ENCODE measurements at regions not wholly inside any gene's neighbourhood (a gene's known extent, or its start where the extent isn't known, plus 50 kb on each side); places are given as distances from the start of the nearest gene placed in this dataset.

- peaks cover 0 to 4% of the 10 kb centered on the region in 2 donors for H3K27me3 ChIP-seq
- intact Hi-C loops (cut with DNase I; ENCODE audit: low total_unique reads), result loop anchor here (2.0 to 5.0 kb wide), 2 partner anchors 201 to 222 kb away; partner anchors contain the start of gene KCTD15
- H3K4me1 ChIP-seq, result no peaks in the 10 kb centered on the region
- H3K9me3 ChIP-seq, result no peaks in the 10 kb centered on the region
- no peaks in the 10 kb centered on the region for H3K36me3 ChIP-seq
- TF ChIP-seq CTCF (IDR thresholded peaks at IDR 0.05), result no peak
- no peak overlapping the region for H3K4me3 ChIP-seq
- no peak overlapping the region for H3K27ac ChIP-seq
- no peak for DNase-seq
These were observed 174.0 kb upstream of the LSM14A start for GRCh38 chr19:33998302-33998701.

GRCh38 chr19:33998739-33999345 lies 173.5 kb upstream of the LSM14A start:
- TF ChIP-seq CTCF (IDR thresholded peaks at IDR 0.05), result peak; percentile 13 to 31
- H3K9me3 ChIP-seq, result no peaks in the 10 kb centered on the region
- no peaks in the 10 kb centered on the region for H3K36me3 ChIP-seq
- H3K27ac ChIP-seq, result no peak overlapping the region
- intact Hi-C loops (cut with DNase I; ENCODE audit: low total_unique reads), result loop anchor here (2.0 to 5.0 kb wide), 2 partner anchors 202 to 222 kb away; partner anchors contain the start of gene KCTD15
- no peak for DNase-seq
- no peaks in the 10 kb centered on the region for H3K4me1 ChIP-seq
- H3K27me3 ChIP-seq, result peaks cover 0 to 6% of the 10 kb centered on the region in 2 donors
- no peak overlapping the region for H3K4me3 ChIP-seq

GRCh38 chr19:34017024-34017423 lies 155.3 kb upstream of the LSM14A start:
- H3K27ac ChIP-seq, result no peak overlapping the region
- DNase-seq, result no peak
- peaks cover 0 to 7% (median 0%) of the 10 kb centered on the region in 3 donors for H3K9me3 ChIP-seq
- no peaks in the 10 kb centered on the region for H3K4me1 ChIP-seq
- H3K36me3 ChIP-seq, result no peaks in the 10 kb centered on the region
- H3K4me3 ChIP-seq, result no peak overlapping the region
- no peak for TF ChIP-seq CTCF (IDR thresholded peaks at IDR 0.05)
- H3K27me3 ChIP-seq, result peaks cover 0 to 3% of the 10 kb centered on the region in 2 donors
- intact Hi-C loops (cut with DNase I; ENCODE audit: low total_unique reads), result no loop called here

GRCh38 chr19:34017601-34018000 lies 154.7 kb upstream of the LSM14A start:
- no peak overlapping the region for H3K4me3 ChIP-seq
- H3K27me3 ChIP-seq, result peaks cover 0 to 3% of the 10 kb centered on the region in 2 donors
- TF ChIP-seq CTCF (IDR thresholded peaks at IDR 0.05), result no peak
- no peak for DNase-seq
- intact Hi-C loops (cut with DNase I; ENCODE audit: low total_unique reads), result no loop called here
- H3K27ac ChIP-seq, result no peak overlapping the region
- peaks cover 0 to 10% (median 0%) of the 10 kb centered on the region in 3 donors for H3K9me3 ChIP-seq
- no peaks in the 10 kb centered on the region for H3K36me3 ChIP-seq
- no peaks in the 10 kb centered on the region for H3K4me1 ChIP-seq

GRCh38 chr19:34018546-34018945 lies 153.8 kb upstream of the LSM14A start:
- DNase-seq, result no peak
- H3K36me3 ChIP-seq, result no peaks in the 10 kb centered on the region
- no peak for TF ChIP-seq CTCF (IDR thresholded peaks at IDR 0.05)
- H3K9me3 ChIP-seq, result peaks cover 0 to 17% (median 0%) of the 10 kb centered on the region in 3 donors
- peaks cover 0 to 3% of the 10 kb centered on the region in 2 donors for H3K27me3 ChIP-seq
- H3K4me1 ChIP-seq, result no peaks in the 10 kb centered on the region
- no peak overlapping the region for H3K27ac ChIP-seq
- intact Hi-C loops (cut with DNase I; ENCODE audit: low total_unique reads), result no loop called here
- H3K4me3 ChIP-seq, result no peak overlapping the region

Data from tibial artery (tissue), 4 donors.